DND-41 (cell line): ENCODE measurements at regions not wholly inside any gene's neighbourhood (a gene's known extent, or its start where the extent isn't known, plus 50 kb on each side); places are given as distances from the start of the nearest gene placed in this dataset.

ENCODE experiments used
- CTCF ChIP-seq: IDR thresholded peaks from 2 replicates; pipeline ENCODE4 v1.5.1; 2012; ENCODE audit warnings: borderline replicate concordance, low read length, moderate library complexity, mild to moderate bottlenecking; ENCODE audit not compliant: poor library complexity, severe bottlenecking; ENCODE audit errors: extremely low read depth
- EZH2 ChIP-seq: IDR thresholded peaks from 3 replicates; pipeline ENCODE4 v1.6.1; 2012; ENCODE audit warnings: borderline replicate concordance, low read depth, mild to moderate bottlenecking, moderate library complexity, low read length, inconsistent platforms; ENCODE audit not compliant: severe bottlenecking

- no peak for TF ChIP-seq CTCF
- no peak for TF ChIP-seq EZH2
Measured at GRCh38 chr1:182293119-182293589, 98.4 kb downstream of the GLUL start.
